MM.1S (cell line): ENCODE measurements at regions not wholly inside any gene's neighbourhood (a gene's known extent, or its start where the extent isn't known, plus 50 kb on each side); places are given as distances from the start of the nearest gene placed in this dataset.

Experiments
- DNase-seq: peaks from one replicate; pipeline ENCODE4 v3.0.0-alpha.2; 2015
- H2AFZ ChIP-seq: fragments of 300-600 bp; sonication (generic); 2 replicates; pipeline ENCODE4 v1.6.0; 2016; ENCODE audit warnings: antibody characterized with exemption, low read length
- H3F3A ChIP-seq: fragments of 300-600 bp; sonication (generic); 2 replicates; pipeline ENCODE4 v1.6.1; 2016; ENCODE audit warnings: mild to moderate bottlenecking, antibody characterized with exemption, low read length, moderate library complexity, mixed read lengths; ENCODE audit not compliant: insufficient read depth
- H3K27ac ChIP-seq: fragments of 300-600 bp; sonication (generic); 2 replicates; pipeline ENCODE4 v1.5.1; 2016; ENCODE audit warnings: mild to moderate bottlenecking, low read length
- H3K27me3 ChIP-seq: fragments of 300-600 bp; sonication (generic); replicated peaks from 2 replicates; pipeline ENCODE4 v1.6.0; 2016; ENCODE audit warnings: low read length; ENCODE audit not compliant: insufficient read depth
- H3K36me3 ChIP-seq: fragments of 300-600 bp; sonication (generic); replicated peaks from 2 replicates; pipeline ENCODE4 v1.6.1; 2016; ENCODE audit warnings: mild to moderate bottlenecking, low read length, mixed read lengths; ENCODE audit not compliant: insufficient read depth
- H3K4me1 ChIP-seq: fragments of 300-600 bp; sonication (generic); 2 replicates; pipeline ENCODE4 v1.6.1; 2016; ENCODE audit warnings: low read length, mixed read lengths
- H3K4me2 ChIP-seq: fragments of 300-600 bp; sonication (generic); 2 replicates; pipeline ENCODE4 v1.6.0; 2016; ENCODE audit warnings: low read depth, low read length
- H3K4me3 ChIP-seq: fragments of 300-600 bp; sonication (generic); 2 replicates; pipeline ENCODE4 v1.5.1; 2016; ENCODE audit warnings: low read length, mixed read lengths
- H3K79me2 ChIP-seq: fragments of 300-600 bp; sonication (generic); 2 replicates; pipeline ENCODE4 v1.6.1; 2016; ENCODE audit warnings: mixed run types, low read length, mixed read lengths
- H3K9ac ChIP-seq: fragments of 300-600 bp; sonication (generic); 2 replicates; pipeline ENCODE4 v1.6.1; 2016; ENCODE audit warnings: low read length, mixed read lengths
- H3K9me2 ChIP-seq: fragments of 300-600 bp; sonication (generic); replicated peaks from 2 replicates; pipeline ENCODE4 v1.6.1; 2016; ENCODE audit warnings: mild to moderate bottlenecking, low read length, mixed read lengths; ENCODE audit not compliant: insufficient read depth
- H3K9me3 ChIP-seq: fragments of 300-600 bp; sonication (generic); replicated peaks from 2 replicates; pipeline ENCODE4 v1.6.1; 2016; ENCODE audit warnings: mild to moderate bottlenecking, low read length, mixed read lengths; ENCODE audit not compliant: insufficient read depth
- H4K20me1 ChIP-seq: fragments of 300-600 bp; sonication (generic); 2 replicates; pipeline ENCODE4 v1.6.1; 2016; ENCODE audit warnings: mild to moderate bottlenecking, low read length, moderate library complexity, mixed read lengths; ENCODE audit not compliant: insufficient read depth
- CTCF ChIP-seq: fragments of 300-600 bp; sonication (generic); IDR thresholded peaks from 2 replicates; pipeline ENCODE4 v1.5.1; 2016; ENCODE audit warnings: antibody characterized with exemption, low read length, mixed read lengths
- EZH2 ChIP-seq: fragments of 300-600 bp; sonication (generic); optimal IDR thresholded peaks from 2 replicates; pipeline ENCODE3; 2017; ENCODE audit warnings: low read depth, mild to moderate bottlenecking, antibody characterized with exemption, low read length, mixed read lengths
- EZH2phosphoT487 ChIP-seq: fragments of 300-600 bp; sonication (generic); IDR thresholded peaks from 2 replicates; pipeline ENCODE4 v1.6.1; 2018; ENCODE audit warnings: antibody characterized with exemption, low read length

GRCh38 chr10:33463011-33463410 is 128.5 kb upstream of the NRP1 start:
- Histone ChIP-seq H3F3A (no peaks in the 10 kb centered on the region), H3K4me3 (no peak overlapping the region), H3K9ac (no peak overlapping the region), H3K4me1 (no peaks in the 10 kb centered on the region), H3K27ac (no peak overlapping the region), H3K9me3 (no peaks in the 10 kb centered on the region), H4K20me1 (no peaks in the 10 kb centered on the region), H3K4me2 (no peak overlapping the region), H3K9me2 (no peaks in the 10 kb centered on the region), H3K79me2 (no peaks in the 10 kb centered on the region), H2AFZ (no peak overlapping the region), H3K27me3 (no peaks in the 10 kb centered on the region), H3K36me3 (no peaks in the 10 kb centered on the region)
- DNase-seq: no peak
- no peak for TF ChIP-seq EZH2phosphoT487
- no peak for TF ChIP-seq CTCF
- no peak for TF ChIP-seq EZH2

- no peak overlapping the region for H2AFZ ChIP-seq
- no peak overlapping the region for H3K9ac ChIP-seq
- H4K20me1 ChIP-seq: no peaks in the 10 kb centered on the region
- H3K79me2 ChIP-seq: no peaks in the 10 kb centered on the region
- no peaks in the 10 kb centered on the region for H3K9me3 ChIP-seq
- H3K4me2 ChIP-seq: no peak overlapping the region
- H3K4me3 ChIP-seq: no peak overlapping the region
- H3K4me1 ChIP-seq: no peaks in the 10 kb centered on the region
- no peaks in the 10 kb centered on the region for H3K9me2 ChIP-seq
- H3K27me3 ChIP-seq: no peaks in the 10 kb centered on the region
- no peaks in the 10 kb centered on the region for H3K36me3 ChIP-seq
- H3K27ac ChIP-seq: no peak overlapping the region
- DNase-seq: no peak
- H3F3A ChIP-seq: no peaks in the 10 kb centered on the region
- no peak for TF ChIP-seq EZH2
- no peak for TF ChIP-seq EZH2phosphoT487
- no peak for TF ChIP-seq CTCF
Measured at GRCh38 chr10:33461295-33461640, 126.8 kb upstream of the NRP1 start.

- no peak overlapping the region for H3K4me3 ChIP-seq
- no peak overlapping the region for H3K4me2 ChIP-seq
- TF ChIP-seq EZH2phosphoT487: no peak
- no peak for TF ChIP-seq EZH2
- TF ChIP-seq CTCF: no peak
- no peaks in the 10 kb centered on the region for H3K9me2 ChIP-seq
- no peaks in the 10 kb centered on the region for H3K4me1 ChIP-seq
- no peaks in the 10 kb centered on the region for H3K79me2 ChIP-seq
- no peaks in the 10 kb centered on the region for H3K27me3 ChIP-seq
- H3F3A ChIP-seq: no peaks in the 10 kb centered on the region
- H3K9ac ChIP-seq: no peak overlapping the region
- no peaks in the 10 kb centered on the region for H4K20me1 ChIP-seq
- no peak overlapping the region for H2AFZ ChIP-seq
- no peak for DNase-seq
- H3K36me3 ChIP-seq: no peaks in the 10 kb centered on the region
- H3K27ac ChIP-seq: no peak overlapping the region
- H3K9me3 ChIP-seq: no peaks in the 10 kb centered on the region
Measured at GRCh38 chr10:33460505-33461294, 126.2 kb upstream of the NRP1 start.
